ENCODE measurements at regions not wholly inside any gene's neighbourhood (a gene's known extent, or its start where the extent isn't known, plus 50 kb on each side); places are given as distances from the start of the nearest gene placed in this dataset.

DNA sequence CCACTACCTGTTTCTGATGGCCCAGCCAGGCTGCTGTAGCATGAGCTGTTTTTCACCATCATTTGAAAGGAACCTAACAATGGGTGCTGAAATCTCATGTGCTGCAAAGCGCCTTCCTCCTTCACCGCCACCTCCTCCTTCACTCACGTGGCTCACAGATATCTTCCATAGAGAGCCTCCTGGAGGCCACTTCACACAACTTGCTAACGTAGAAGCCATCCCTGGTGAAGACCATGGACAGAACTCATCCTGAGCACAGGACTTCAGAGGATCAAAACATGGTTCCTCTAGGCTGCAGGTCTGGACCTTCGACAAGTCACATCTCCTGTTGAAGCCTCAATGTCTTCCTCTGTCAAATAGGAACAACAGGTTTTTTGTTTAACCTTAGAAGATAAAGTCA lies 155.5 kb upstream of the RAD23B start:
- TF ChIP-seq POLR2AphosphoS5 (IDR thresholded peaks at IDR 0.05; ENCODE audit: low read depth, low read length) (no peak), EGR1 (IDR thresholded peaks at IDR 0.05; ENCODE audit: borderline replicate concordance, low read depth, low read length) (no peak), EZH2 (IDR thresholded peaks at IDR 0.05; ENCODE audit: low read depth, low read length, severe bottlenecking) (no peak), TAF1 (IDR thresholded peaks at IDR 0.05; ENCODE audit: low read depth, low read length) (no peak), RBBP5 (IDR thresholded peaks at IDR 0.05; ENCODE audit: borderline replicate concordance, low read depth, low read length) (no peak), POLR2A (IDR thresholded peaks at IDR 0.05; ENCODE audit: control extremely low read depth in 1 of 2, low read depth in 2 of 2, low read length in 2 of 2) (no peak), SP1 (IDR thresholded peaks at IDR 0.05; ENCODE audit: low read depth, low read length) (no peak), BRCA1 (IDR thresholded peaks at IDR 0.05; ENCODE audit: low read depth, low read length) (no peak), EP300 (IDR thresholded peaks at IDR 0.05; ENCODE audit: borderline replicate concordance in 1 of 2, low read depth in 2 of 2, low read length in 2 of 2) (no peak)
- TF ChIP-seq, protein P1, sequence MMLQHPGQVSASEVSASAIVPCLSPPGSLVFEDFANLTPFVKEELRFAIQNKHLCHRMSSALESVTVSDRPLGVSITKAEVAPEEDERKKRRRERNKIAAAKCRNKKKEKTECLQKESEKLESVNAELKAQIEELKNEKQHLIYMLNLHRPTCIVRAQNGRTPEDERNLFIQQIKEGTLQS (IDR thresholded peaks at IDR 0.05; ENCODE audit: insufficient read depth, low read depth, low read length): no peak
- TF ChIP-seq, protein P2, sequence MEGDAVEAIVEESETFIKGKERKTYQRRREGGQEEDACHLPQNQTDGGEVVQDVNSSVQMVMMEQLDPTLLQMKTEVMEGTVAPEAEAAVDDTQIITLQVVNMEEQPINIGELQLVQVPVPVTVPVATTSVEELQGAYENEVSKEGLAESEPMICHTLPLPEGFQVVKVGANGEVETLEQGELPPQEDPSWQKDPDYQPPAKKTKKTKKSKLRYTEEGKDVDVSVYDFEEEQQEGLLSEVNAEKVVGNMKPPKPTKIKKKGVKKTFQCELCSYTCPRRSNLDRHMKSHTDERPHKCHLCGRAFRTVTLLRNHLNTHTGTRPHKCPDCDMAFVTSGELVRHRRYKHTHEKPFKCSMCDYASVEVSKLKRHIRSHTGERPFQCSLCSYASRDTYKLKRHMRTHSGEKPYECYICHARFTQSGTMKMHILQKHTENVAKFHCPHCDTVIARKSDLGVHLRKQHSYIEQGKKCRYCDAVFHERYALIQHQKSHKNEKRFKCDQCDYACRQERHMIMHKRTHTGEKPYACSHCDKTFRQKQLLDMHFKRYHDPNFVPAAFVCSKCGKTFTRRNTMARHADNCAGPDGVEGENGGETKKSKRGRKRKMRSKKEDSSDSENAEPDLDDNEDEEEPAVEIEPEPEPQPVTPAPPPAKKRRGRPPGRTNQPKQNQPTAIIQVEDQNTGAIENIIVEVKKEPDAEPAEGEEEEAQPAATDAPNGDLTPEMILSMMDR (IDR thresholded peaks at IDR 0.05; ENCODE audit: control extremely low read depth in 1 of 3, insufficient read depth in 1 of 3, low read depth in 1 of 3, low read length in 3 of 3): peak in 1 of 3 experiments; percentile 7; a peak in 1 of 4 replicates
- TF ChIP-seq, protein P3, sequence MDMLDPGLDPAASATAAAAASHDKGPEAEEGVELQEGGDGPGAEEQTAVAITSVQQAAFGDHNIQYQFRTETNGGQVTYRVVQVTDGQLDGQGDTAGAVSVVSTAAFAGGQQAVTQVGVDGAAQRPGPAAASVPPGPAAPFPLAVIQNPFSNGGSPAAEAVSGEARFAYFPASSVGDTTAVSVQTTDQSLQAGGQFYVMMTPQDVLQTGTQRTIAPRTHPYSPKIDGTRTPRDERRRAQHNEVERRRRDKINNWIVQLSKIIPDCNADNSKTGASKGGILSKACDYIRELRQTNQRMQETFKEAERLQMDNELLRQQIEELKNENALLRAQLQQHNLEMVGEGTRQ (IDR thresholded peaks at IDR 0.05; ENCODE audit: low read length): no peak
